KG1 (cell line): ENCODE measurements at regions not wholly inside any gene's neighbourhood (a gene's known extent, or its start where the extent isn't known, plus 50 kb on each side); places are given as distances from the start of the nearest gene placed in this dataset.
"Not testable (repeated sequence)": the region's sequence is repeated elsewhere in the genome, so short reads cannot be mapped to it uniquely, and the experiment has no call there.

Experiments used
- DNase-seq: peaks from one replicate; lab custom pipeline; 2025; lab: John Stamatoyannopoulos, UW

DNA sequence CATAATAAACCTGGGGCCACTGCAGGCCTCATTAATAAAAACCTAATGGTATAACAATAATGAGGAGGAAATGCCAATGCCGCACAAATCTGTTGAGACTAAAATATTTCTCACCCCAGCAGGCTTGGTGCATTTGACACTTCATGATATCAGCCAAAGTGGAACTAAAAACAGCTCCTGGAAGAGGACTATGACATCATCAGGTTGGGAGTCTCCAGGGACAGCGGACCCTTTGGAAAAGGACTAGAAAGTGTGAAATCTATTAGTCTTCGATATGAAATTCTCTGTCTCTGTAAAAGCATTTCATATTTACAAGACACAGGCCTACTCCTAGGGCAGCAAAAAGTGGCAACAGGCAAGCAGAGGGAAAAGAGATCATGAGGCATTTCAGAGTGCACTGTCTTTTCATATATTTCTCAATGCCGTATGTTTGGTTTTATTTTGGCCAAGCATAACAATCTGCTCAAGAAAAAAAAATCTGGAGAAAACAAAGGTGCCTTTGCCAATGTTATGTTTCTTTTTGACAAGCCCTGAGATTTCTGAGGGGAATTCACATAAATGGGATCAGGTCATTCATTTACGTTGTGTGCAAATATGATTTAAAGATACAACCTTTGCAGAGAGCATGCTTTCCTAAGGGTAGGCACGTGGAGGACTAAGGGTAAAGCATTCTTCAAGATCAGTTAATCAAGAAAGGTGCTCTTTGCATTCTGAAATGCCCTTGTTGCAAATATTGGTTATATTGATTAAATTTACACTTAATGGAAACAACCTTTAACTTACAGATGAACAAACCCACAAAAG, 580.9 kb upstream of the TMEFF2 start:
- DNase-seq = no peak

DNA sequence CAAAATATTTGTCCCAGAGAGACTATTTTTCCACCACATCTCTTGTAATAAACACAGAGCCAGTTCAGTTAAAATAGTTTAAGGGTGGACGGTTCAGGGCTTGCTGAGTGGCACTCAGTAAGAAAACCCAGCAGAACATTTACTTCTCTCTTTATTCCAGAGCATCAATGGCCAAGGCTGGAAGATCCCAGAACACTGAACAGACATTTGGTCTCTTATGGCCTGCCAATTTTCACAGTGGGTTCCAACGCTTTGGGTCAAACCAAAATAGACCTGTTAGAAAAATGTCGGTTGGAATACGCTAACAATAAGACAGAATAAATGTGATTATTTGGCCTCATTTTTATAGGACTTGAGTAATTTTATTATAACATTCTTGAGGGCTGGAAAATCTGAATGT, 580.3 kb upstream of the TMEFF2 start:
- no peak for DNase-seq

DNA sequence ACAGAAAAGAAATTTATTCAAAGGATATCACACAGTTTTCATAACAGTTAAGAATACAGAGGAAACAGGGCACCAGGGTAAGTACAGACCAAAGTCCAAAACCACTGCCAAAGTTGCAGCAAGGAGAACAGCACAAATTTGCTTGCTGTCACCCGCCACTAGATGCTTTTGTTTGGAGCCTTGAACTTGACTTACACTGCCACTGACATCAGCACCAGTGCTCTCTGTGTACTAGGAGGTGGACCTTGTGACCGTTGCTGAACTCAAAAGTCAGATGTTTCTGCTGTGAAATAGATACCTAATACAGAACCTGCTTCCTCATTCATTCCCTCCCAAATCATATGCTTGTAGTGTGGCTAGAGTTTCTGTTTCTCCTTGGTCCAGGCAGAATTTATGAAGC, 578.3 kb upstream of the TMEFF2 start:
- DNase-seq = no peak

DNA sequence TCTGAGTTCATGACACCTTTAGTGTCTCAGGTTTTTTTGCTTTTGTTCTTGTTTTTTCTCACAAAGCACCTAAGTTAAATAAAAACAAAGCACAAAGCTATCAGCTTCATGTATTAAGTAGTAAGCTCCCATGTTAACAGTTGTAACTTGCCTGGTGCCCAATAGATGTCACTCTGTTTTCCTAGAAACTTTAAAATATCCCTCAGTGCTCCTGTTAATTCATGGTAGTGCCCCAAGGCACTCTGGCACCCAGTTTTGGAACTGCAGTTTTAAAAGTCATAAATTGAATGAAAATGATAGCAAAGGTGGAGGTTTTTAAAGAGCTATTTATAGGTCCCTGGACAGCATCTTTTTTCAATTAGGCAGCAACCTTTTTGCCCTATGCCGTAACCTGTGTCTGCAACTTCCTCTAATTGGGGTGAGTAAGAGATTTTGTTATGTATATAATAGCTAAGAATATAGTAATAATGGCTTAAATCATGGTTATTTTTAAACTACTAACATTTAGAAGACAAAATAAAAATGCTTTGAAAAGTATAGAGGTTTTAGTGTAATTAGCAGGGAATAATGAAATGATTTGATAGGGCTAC, 555.0 kb upstream of the TMEFF2 start:
- no peak for DNase-seq

DNA sequence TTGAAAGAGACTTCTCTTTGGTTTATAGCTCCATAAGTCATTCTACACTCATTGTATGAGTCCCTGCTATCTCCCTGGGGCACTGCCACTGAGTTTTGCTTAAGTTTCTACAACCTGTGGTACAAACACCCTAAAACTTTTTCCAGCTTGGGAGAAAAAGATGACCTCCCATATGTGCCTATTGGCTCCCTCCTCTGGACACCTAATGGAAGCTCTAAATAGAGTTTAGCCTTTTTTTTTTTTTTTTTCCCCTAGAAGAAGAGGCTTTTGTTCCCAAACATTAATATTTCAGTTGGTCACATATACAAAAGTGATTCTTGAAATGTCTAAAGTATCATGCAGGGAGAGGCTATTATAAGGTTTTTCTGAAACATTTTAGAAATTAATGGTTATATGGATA, 547.2 kb upstream of the TMEFF2 start:
- no peak for DNase-seq

DNA sequence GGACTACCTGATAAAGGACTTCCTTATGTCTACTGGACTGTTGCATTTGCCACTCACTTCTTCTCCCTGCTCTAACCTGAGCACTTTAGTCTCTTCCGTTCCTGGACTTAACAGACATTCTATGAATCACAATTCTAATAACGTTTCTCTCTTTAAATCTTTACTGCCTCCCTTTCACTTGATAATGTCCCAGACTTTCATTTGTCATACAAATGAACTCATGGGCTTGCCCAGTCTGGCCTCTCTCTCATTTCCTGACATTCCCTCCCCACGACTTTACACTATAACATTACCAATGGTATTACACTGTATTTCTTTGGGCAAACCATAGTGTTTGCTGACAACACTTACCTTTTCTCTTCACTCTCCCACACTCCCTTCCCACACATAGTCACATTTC, 540.7 kb upstream of the TMEFF2 start:
- DNase-seq = no peak

DNA sequence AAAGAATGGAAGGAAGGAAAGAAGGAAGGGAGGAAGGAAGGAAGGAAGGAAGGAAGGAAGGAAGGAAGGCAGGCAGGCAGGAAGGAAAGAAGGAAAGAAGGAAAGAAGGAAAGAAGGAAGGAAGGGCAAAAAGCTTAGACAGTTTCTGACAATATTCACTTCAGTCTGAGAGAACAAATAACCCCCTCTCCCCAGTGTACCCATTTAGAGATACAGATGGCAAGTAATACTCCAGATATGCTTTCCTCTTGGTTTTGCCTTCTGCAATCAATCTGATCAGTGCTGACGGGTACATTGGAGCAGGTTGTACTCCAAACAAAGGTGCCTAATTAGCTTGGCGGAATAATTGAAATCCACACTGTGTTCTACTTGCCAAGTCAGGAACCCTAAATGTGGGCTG, 534.6 kb upstream of the TMEFF2 start:
- no peak for DNase-seq

DNA sequence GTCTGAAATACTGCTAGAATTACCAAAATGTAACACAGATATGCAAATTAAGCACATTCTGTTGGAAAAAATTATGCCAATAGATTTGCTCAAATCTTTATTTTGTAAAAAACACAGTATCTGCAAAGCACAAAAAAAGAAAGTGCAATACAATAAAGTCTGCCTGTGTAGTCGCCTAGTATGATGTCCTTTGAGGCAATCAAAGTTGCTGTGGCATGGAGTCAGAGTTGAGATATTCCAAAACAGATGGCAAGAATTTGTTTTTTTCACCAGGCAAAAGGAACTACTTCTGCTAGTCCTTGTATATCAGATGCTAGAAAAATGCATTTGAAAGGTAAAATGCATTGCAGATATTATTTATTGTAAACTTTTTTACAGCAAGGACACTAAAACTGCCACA, 531.3 kb upstream of the TMEFF2 start:
- DNase-seq = no peak

DNA sequence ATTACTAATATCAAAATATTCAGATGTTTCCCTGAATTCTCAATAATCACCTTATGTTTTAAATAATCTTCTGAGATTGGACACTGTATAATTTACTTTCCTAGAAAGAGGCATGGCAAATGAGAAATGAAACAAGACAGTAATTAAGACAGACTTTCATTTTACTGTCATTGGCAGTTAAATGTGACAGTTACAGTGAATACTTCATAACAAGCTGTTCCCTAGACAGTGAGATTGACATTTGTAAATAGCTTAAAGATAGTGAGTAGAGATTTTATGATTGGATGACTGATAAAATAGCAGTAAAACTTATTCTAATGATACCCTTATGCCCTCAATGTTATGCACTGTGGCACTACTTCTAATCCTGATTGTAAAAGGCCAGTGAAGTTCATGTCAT, 524.9 kb upstream of the TMEFF2 start:
- DNase-seq = no peak

DNA sequence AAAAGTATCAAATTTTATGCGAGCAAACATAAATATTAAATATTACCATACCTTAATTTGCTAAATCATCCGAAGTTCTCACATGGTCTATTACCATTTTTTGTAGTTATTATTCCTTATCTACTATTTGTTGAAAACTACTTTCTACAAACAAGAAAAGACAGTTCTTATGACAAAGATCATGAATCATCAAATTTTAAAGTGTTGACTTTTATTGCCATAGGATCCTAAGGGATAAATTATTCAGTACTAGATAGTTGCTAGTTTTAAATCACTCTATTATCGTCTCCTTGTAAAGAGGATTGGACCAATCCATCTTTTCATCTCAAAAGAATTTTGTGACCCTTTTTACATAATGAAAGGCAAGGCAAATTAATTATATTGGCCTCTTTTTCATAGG, 523.6 kb upstream of the TMEFF2 start:
- DNase-seq = no peak

DNA sequence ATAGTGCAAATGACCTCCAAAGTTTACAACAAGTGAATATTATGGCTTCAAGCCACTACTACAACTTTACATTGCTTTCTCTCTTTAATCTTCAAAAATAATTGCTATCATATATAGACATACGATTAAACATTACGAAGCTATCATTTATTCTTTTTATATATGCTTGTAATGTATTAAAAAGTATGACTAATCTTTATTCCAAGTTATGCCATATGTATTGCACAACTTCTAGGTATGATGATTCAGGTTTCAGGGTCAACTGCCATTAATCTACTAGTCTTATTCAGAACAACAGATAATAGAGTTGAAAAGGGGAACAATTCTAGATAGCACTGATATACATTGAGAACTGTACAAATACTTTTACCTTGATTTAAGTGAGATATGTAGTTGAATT, 506.2 kb upstream of the TMEFF2 start:
- no peak for DNase-seq

DNA sequence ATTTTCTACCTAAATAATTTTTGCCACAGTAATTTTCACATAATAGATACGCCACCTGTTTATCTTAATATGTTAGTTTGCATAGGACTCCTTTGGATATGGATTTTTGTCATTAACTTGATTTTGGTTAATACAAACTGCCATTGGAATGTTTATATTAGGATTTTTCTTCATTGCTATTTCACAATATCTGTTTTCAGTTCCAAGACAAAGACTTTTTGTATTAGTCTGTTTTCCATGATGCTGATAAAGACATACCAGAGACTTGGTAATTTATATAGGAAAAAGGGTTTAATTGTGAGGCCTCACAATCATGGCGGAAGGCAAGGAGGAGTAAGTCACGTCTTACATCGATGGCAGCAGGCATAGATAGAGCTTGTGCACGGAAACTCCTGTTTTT, 503.1 kb upstream of the TMEFF2 start:
- DNase-seq = no peak

DNA sequence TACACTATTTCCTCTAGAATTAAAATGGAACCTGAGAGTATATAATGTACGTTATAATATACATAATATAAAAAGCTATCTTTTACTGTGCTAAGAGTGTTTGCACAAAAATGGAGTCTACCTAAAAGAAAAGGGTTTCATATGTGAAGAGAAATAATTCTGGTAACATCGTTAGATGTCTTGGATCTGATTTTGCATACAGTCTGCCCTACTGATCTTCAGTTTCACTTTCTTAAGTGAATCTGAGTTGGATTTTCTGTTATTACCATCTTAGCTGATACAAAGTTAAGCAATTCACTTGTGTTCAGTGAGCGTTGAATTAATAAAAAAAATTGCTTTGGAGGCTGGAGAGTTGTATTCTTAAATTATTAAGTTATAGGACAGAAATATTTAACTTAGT, 502.1 kb upstream of the TMEFF2 start:
- DNase-seq = no peak

DNA sequence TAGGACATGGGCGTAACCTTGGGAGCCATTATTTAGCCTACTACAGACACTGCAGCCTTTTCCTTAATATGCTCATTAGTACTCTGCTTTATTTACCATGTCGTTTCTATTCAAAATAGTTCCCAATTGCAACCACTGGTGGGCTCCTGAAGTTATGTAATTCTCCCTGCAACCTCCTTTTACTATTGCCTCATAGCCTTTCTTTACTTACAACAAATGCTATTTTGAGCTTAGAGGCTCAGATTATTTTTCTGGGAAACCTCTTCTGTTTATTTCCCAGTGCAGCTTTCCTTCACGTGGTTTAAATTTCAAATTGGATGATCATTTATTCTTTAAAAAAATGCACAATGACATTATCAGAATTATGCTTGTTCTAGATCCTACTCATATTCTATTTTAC, 492.3 kb upstream of the TMEFF2 start:
- no peak for DNase-seq

DNA sequence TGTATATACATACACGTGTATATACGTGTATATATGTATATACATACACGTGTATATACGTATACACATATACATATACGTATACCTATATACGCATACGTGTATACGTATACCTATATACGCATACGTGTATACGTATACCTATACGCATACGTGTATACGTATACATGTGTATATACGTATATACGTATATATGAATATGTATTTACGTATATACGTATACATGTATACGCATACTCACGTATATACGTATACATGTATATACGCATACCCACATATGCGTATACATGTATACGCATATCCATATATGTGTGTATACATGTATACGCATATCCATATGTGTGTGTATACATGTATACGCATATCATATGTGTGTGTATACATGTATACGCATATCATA, 487.8 kb upstream of the TMEFF2 start:
- not testable (repeated sequence) for DNase-seq

DNA sequence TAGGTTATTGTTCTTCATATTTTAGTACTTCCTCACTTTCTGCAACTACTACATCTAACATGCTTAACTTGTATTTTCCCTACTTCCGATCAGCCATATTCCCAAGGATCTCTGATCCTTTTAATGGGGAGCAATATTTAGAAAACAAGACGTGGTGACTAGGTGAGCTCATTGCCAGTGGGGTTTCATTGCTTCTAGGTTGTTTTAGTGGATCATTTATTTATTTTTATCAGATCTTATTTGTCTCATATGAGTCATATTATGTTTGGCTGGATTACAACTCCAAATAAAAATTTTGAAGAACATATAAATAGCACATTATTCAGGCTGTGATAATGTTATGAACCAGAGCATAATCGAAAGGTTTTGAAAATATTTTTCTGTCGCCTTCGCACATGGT, 480.9 kb upstream of the TMEFF2 start:
- no peak for DNase-seq

DNA sequence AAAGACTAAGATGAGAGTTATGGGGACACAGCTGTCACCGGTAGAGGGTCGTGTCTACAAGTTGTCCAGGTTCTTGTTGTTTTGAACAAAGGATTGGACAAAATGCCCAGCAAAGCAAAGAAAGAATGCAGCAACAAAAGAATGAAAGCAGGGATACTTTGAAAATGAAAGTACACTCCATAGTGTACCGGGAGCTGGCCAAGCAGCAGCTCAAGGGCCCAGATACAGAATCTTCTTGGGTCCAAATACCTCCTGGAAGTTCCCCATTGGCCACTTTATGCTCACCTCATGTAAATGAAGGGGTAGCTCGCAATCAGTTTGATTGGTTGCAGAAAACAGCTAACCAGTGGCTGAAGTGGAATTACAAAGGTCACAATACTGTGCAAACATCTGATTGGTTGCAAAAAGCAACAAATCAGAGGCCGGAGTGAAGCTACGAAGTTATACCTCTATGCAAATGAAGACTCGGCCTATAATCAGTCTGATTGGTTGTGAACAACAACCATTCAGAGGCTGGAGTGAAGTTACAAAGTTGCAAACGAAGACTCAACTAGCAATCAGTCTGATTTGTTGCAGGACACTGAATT, 474.9 kb upstream of the TMEFF2 start:
- DNase-seq = no peak

DNA sequence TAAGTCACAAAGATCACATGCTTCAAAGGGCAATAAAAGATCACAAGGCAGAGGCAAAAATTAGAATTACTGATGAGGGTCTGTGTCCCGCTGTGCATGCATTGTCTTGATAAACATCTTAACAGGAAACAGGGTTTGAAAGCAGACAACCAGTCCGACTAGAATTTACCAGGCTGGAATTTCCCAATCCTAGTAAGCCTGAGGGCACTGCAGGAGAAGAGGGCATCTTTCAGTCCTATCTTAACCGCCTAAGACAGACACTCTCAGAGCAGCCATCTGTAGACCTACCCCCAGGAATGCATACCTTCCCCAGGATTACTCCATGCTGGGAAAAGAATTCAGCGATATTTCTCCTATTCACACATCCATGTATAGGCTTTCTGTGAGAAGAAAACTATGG, 465.8 kb upstream of the TMEFF2 start:
- DNase-seq = not testable (repeated sequence)

DNA sequence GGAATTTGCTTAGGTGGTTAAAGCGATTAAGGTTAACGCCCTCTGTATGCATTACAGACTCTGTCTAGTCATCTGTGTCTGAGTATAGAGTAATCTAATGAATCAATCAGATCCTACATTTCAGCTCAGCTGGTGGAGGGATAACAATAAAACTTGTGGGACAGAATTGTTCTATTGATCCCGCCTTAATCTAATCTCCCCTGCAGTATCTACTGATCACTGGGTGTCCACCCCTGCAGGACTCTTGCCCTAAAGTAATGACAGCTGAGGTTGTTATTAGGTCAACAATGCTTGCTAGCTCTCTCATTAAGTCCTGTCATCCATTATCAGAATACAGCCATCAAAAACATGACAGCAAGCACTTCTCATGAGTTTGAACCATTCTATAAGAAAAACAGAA, 462.6 kb upstream of the TMEFF2 start:
- no peak for DNase-seq

DNA sequence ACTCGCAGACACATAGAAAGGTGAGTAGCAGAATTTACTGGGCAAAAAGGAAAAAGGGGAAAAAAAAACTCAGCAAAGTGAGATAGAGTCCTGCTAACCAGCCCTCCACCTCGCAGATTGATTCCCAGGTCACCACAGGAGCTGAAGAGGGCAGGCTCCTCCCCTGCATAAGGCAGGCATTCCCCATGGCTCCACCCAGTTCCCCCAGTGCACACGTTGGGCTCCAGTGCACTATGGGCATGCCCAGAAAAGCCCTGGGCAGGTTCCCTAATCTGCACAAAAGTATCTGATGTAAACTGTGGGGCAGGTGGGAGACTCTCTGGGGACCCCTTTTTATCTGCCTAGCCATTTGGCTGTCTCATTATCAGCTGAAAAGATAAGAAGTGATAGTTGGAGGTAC, 461.2 kb upstream of the TMEFF2 start:
- no peak for DNase-seq

DNA sequence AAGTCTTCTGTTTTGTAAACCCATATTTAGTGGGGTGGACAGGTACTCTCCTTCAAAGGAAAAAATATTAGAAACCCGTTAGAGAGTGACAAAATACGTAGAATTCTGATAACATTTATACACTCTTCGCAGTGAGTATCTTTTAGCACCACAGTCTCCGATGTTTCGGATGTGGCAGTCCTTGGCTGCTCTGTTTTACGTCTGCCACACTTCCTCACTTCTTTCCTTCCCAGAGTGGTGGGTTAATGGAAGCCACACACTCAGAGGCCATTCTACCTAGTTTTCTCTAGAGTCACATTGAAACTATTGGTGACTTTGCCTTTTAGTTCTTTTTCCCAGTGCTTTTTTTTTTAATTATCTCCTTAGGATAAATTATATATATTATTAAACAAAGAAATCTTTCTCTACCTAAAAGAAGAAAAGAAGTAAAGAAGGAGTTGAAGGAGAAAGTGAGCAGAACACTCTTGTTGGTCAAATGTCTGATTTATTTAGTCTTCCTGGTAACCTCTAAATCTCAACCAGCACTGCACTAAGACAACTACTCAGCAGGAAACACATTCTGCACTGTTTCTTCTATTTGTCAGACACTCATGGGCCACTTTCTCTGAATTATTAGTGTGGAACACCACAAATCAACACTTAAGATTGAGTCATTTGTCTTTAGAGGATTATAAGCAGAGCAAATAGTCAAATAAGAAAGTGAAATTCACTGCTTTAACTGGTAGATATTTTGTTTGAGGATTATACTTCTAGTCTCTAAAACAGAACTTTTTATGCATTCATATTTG, 451.3 kb upstream of the TMEFF2 start:
- no peak for DNase-seq

DNA sequence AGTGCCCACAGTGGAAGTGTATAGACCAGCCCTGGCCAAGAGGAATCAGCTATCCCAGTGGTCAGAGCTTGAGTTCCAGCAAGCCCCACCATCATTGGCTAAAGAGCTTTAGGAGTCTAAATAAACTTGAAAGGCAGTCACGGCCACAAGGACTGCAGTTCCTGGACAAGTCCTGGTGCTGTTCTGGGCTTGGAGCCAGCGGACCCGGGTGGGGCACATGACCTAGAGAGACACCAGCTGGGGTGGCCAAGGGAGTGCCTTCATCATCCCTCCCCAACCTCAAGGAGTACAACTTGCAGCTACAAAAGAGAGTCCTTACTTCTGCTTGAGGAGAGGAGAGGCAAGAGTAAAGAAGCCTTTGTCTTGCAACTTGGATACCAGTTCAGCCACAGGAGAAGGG, 439.8 kb upstream of the TMEFF2 start:
- DNase-seq = no peak

DNA sequence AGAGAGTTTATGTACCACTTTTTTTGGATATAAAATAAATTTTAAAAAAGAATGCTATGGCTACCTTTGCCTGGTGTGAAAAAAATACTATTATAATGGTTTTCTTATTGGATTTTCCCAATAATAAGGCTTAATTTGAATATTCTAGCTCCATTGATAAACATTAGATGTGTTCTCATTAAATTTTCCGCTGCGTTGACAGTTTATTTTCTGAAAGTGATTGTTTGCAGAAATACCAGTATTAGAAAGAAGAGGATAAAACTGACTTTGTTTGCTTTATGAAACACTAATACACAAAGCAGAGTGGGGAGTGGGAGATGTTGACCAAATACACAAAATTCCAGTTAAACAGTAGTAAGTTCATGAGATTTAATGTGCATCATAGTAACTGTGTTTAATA, 433.3 kb upstream of the TMEFF2 start:
- no peak for DNase-seq
